Peyer's patch (tissue), 4 donors: ENCODE measurements at regions not wholly inside any gene's neighbourhood (a gene's known extent, or its start where the extent isn't known, plus 50 kb on each side); places are given as distances from the start of the nearest gene placed in this dataset.

ENCODE experiments used
- DNase-seq, 3 donors: peaks; one replicate each; pipeline ENCODE4 v3.0.0-alpha.2; 2017 to 2019
- H3K27ac ChIP-seq, 4 donors: fragments of 200-600 bp; sonication (generic); one replicate each; pipeline ENCODE4 v1.5.1; 2016 to 2019
- H3K27me3 ChIP-seq, 2 donors: fragments of 200-600 bp; sonication (generic); one replicate each; pipeline ENCODE4 v1.5.1; 2019
- H3K36me3 ChIP-seq, 3 donors: fragments of 200-600 bp; sonication (generic); one replicate each; pipeline ENCODE4 v1.5.1; 2016 to 2019
- H3K4me1 ChIP-seq, 4 donors: fragments of 200-600 bp; sonication (generic); one replicate each; pipeline ENCODE4 v1.5.1; 2016 to 2019
- H3K4me3 ChIP-seq, 4 donors: fragments of 200-600 bp; sonication (generic); 1 replicate in 3 of 4; 2 replicates in 1 of 4; pipeline ENCODE4 v1.5.1; 2016 to 2019; ENCODE audit warnings: mild to moderate bottlenecking in 1 of 4
- H3K9me3 ChIP-seq, 4 donors: fragments of 200-600 bp; sonication (generic); one replicate each; pipeline ENCODE4 v1.5.1; 2016 to 2019; ENCODE audit warnings: mild to moderate bottlenecking in 1 of 4
- CTCF ChIP-seq, 6 experiments: fragments of 450-650 bp in 4 of 6; fragments of 200-600 bp in 2 of 6; sonication (generic) in 1 of 6; IDR thresholded peaks; one replicate each; pipeline ENCODE4 v1.5.1; 2017 to 2019; ENCODE audit warnings: antibody characterized with exemption in 6 of 6, mild to moderate bottlenecking in 3 of 6, moderate library complexity in 1 of 6
- POLR2A ChIP-seq, 2 donors: fragments of 450-650 bp; IDR thresholded peaks; one replicate each; pipeline ENCODE4 v1.5.1; 2017; ENCODE audit warnings: antibody characterized with exemption in 2 of 2, mild to moderate bottlenecking in 2 of 2, moderate library complexity in 2 of 2

- H3K4me3 ChIP-seq: peak overlapping the region in 1 of 4 donors; percentile 33
- H3K9me3 ChIP-seq: no peaks in the 10 kb centered on the region
- H3K36me3 ChIP-seq: peaks cover 0 to 7% (median 0%) of the 10 kb centered on the region in 3 donors
- H3K27ac ChIP-seq: peak overlapping the region; percentile 77 to 98 (median 94)
- H3K27me3 ChIP-seq: no peaks in the 10 kb centered on the region
- DNase-seq: no peak
- H3K4me1 ChIP-seq: peaks cover 0 to 72% (median 57%) of the 10 kb centered on the region in 4 donors
- no peak for TF ChIP-seq POLR2A (IDR thresholded peaks at IDR 0.05)
- TF ChIP-seq CTCF (IDR thresholded peaks at IDR 0.05): no peak
Measured at GRCh38 chr17:77459018-77459755, 318.4 kb downstream of the SEC14L1 start.

GRCh38 chr17:77460514-77461046 lies 319.8 kb downstream of the SEC14L1 start:
- Histone ChIP-seq H3K36me3 (peaks cover 0 to 4% (median 0%) of the 10 kb centered on the region in 3 donors), H3K27me3 (no peaks in the 10 kb centered on the region), H3K4me3 (peak overlapping the region in 3 of 4 donors; percentile 7 to 33 (median 31)), H3K27ac (peak overlapping the region; percentile 77 to 98 (median 94)), H3K4me1 (peaks cover 0 to 68% (median 56%) of the 10 kb centered on the region in 4 donors), H3K9me3 (no peaks in the 10 kb centered on the region)
- DNase-seq: peak in 1 of 3 donors; percentile 57
- TF ChIP-seq CTCF (IDR thresholded peaks at IDR 0.05) (no peak), POLR2A (IDR thresholded peaks at IDR 0.05) (no peak)

- Histone ChIP-seq H3K4me1 (peaks cover 0 to 74% (median 63%) of the 10 kb centered on the region in 4 donors), H3K27me3 (no peaks in the 10 kb centered on the region), H3K36me3 (no peaks in the 10 kb centered on the region), H3K9me3 (no peaks in the 10 kb centered on the region), H3K27ac (peak overlapping the region; percentile 77 to 98 (median 94)), H3K4me3 (peak overlapping the region in 1 of 4 donors; percentile 33)
- TF ChIP-seq CTCF (IDR thresholded peaks at IDR 0.05) (no peak), POLR2A (IDR thresholded peaks at IDR 0.05) (no peak)
- no peak for DNase-seq
Measured at GRCh38 chr17:77461277-77462057, 320.7 kb downstream of the SEC14L1 start.

- peak overlapping the region; percentile 77 to 98 (median 94) for H3K27ac ChIP-seq
- H3K4me3 ChIP-seq: no peak overlapping the region
- H3K9me3 ChIP-seq: no peaks in the 10 kb centered on the region
- H3K27me3 ChIP-seq: no peaks in the 10 kb centered on the region
- H3K4me1 ChIP-seq: peaks cover 0 to 80% (median 69%) of the 10 kb centered on the region in 4 donors
- DNase-seq: peak in 2 of 3 donors; percentile 80 to 84
- TF ChIP-seq POLR2A (IDR thresholded peaks at IDR 0.05) (no peak), CTCF (IDR thresholded peaks at IDR 0.05) (no peak)
- H3K36me3 ChIP-seq: peaks cover 0 to 3% (median 0%) of the 10 kb centered on the region in 3 donors
Measured at GRCh38 chr17:77462090-77462489, 321.3 kb downstream of the SEC14L1 start.

GRCh38 chr17:77462553-77463497 lies 322.1 kb downstream of the SEC14L1 start:
- no peak for DNase-seq
- Histone ChIP-seq H3K4me1 (peaks cover 0 to 77% (median 69%) of the 10 kb centered on the region in 4 donors), H3K9me3 (no peaks in the 10 kb centered on the region), H3K4me3 (no peak overlapping the region), H3K36me3 (peaks cover 0 to 3% (median 0%) of the 10 kb centered on the region in 3 donors), H3K27me3 (no peaks in the 10 kb centered on the region), H3K27ac (peak overlapping the region; percentile 77 to 98 (median 94))
- TF ChIP-seq CTCF (IDR thresholded peaks at IDR 0.05) (no peak), POLR2A (IDR thresholded peaks at IDR 0.05) (no peak)
